Endothelial cell of umbilical vein (primary cell): ENCODE measurements at regions not wholly inside any gene's neighbourhood (a gene's known extent, or its start where the extent isn't known, plus 50 kb on each side); places are given as distances from the start of the nearest gene placed in this dataset.

Experiments used
- BruUV-seq: library from RNA; stranded (reverse); fragments of 400-500 nt; replicated peaks from 2 replicates; lab custom pipeline; 2021; lab: Mats Ljungman, UMichigan
- CTCF ChIA-PET: fragments of 300-600, 350-600 bp; sonication (Branson Sonifier 250); formaldehyde crosslinking; loops from one replicate; lab custom pipeline; 2021; ENCODE audit warnings: antibody characterized with exemption, inconsistent platforms; lab: Charles Lee
- POLR2A ChIA-PET: fragments of 300-600, 350-600 bp; sonication (Branson Sonifier 250); formaldehyde crosslinking; loops from one replicate; lab custom pipeline; 2021; ENCODE audit warnings: antibody characterized with exemption, inconsistent platforms; lab: Charles Lee
- DNase-seq: peaks from one replicate; pipeline ENCODE4 v3.0.0-alpha.2; 2011; ENCODE audit warnings: low read depth, low spot score
- FAIRE-seq: peaks from 2 replicates; lab custom pipeline; 2011; peaks lifted over from hg19 to GRCh38; lab: Jason Lieb, UNC
- H2AFZ ChIP-seq: 2 replicates; pipeline ENCODE4 v1.6.0; 2012; ENCODE audit warnings: low read depth, low read length, control low read depth, inconsistent platforms
- H3K27ac ChIP-seq: 2 replicates; pipeline ENCODE4 v1.5.1; 2011; ENCODE audit warnings: low read depth, mild to moderate bottlenecking, control low read depth, low read length, moderate library complexity; ENCODE audit not compliant: insufficient read depth
- H3K27me3 ChIP-seq, 2 experiments: 2 replicates each; pipeline versions ENCODE4 v1.6.0 to v1.6.1; 2011; ENCODE audit warnings: low read length in 2 of 2, mixed read lengths in 1 of 2; ENCODE audit not compliant: control insufficient read depth in 2 of 2, insufficient read depth in 2 of 2
- H3K36me3 ChIP-seq, 2 experiments: 2 replicates in 1 of 2; 3 replicates in 1 of 2; pipeline ENCODE4 v1.5.1; 2011; ENCODE audit warnings: low read length in 2 of 2, mild to moderate bottlenecking in 1 of 2, moderate library complexity in 1 of 2; ENCODE audit not compliant: control insufficient read depth in 2 of 2, insufficient read depth in 2 of 2; ENCODE audit errors: extremely low read depth in 1 of 2
- H3K4me1 ChIP-seq: 3 replicates; pipeline ENCODE4 v1.5.1; 2011; ENCODE audit warnings: mild to moderate bottlenecking, low read length; ENCODE audit not compliant: control insufficient read depth, insufficient read depth; ENCODE audit errors: extremely low read depth
- H3K4me2 ChIP-seq: 2 replicates; pipeline ENCODE4 v1.6.1; 2011; ENCODE audit warnings: low read length, control low read depth, mixed read lengths; ENCODE audit not compliant: insufficient read depth
- H3K4me3 ChIP-seq, 3 experiments: fragments of 200-600 bp in 1 of 3; sonication (generic), shearing (Covaris generic) in 1 of 3; replicated peaks in 1 of 3; 2 replicates each; pipeline ENCODE4 v1.5.1; 2011 to 2016; ENCODE audit warnings: control low read depth in 3 of 3, low read length in 3 of 3, mild to moderate bottlenecking in 2 of 3, inconsistent platforms in 1 of 3, low read depth in 1 of 3, moderate library complexity in 1 of 3; ENCODE audit not compliant: insufficient read depth in 1 of 3
- H3K79me2 ChIP-seq: 2 replicates; pipeline ENCODE4 v1.6.0; 2012; ENCODE audit warnings: low read length, inconsistent platforms; ENCODE audit not compliant: control insufficient read depth, insufficient read depth
- H3K9ac ChIP-seq: replicated peaks from 2 replicates; pipeline ENCODE3; 2011; ENCODE audit warnings: low read length, control low read depth; ENCODE audit not compliant: insufficient read depth; ENCODE audit errors: extremely low read depth
- H3K9me1 ChIP-seq: replicated peaks from 3 replicates; pipeline ENCODE4 v1.6.0; 2011; ENCODE audit warnings: mild to moderate bottlenecking, low read length; ENCODE audit not compliant: control insufficient read depth, insufficient read depth; ENCODE audit errors: extremely low read depth
- H3K9me3 ChIP-seq: replicated peaks from 2 replicates; pipeline ENCODE4 v1.5.1; 2012; ENCODE audit warnings: low read length, inconsistent platforms; ENCODE audit not compliant: control insufficient read depth, insufficient read depth
- H4K20me1 ChIP-seq: replicated peaks from 2 replicates; pipeline ENCODE3; 2011; ENCODE audit warnings: mild to moderate bottlenecking, low read length; ENCODE audit not compliant: control insufficient read depth, insufficient read depth; ENCODE audit errors: extremely low read depth
- CTCF ChIP-seq, 2 donors: IDR thresholded peaks; 1 replicate in 1 of 2; 2 replicates in 1 of 2; pipeline ENCODE4 v1.5.1; 2011; ENCODE audit warnings: low read length in 2 of 2, mild to moderate bottlenecking in 2 of 2, moderate library complexity in 2 of 2, control low read depth in 1 of 2, inconsistent platforms in 1 of 2, low read depth in 1 of 2; ENCODE audit not compliant: insufficient read depth in 1 of 2; ENCODE audit errors: extremely low read depth in 1 of 2
- EZH2 ChIP-seq: IDR thresholded peaks from 2 replicates; pipeline ENCODE4 v1.6.1; 2012; ENCODE audit warnings: borderline replicate concordance, low read depth, mild to moderate bottlenecking, moderate library complexity, low read length, inconsistent platforms; ENCODE audit not compliant: severe bottlenecking
- FOS ChIP-seq: IDR thresholded peaks from 2 replicates; pipeline ENCODE4 v1.6.1; 2011; ENCODE audit warnings: mild to moderate bottlenecking, low read length, moderate library complexity, borderline replicate concordance; ENCODE audit not compliant: insufficient read depth
- GATA2 ChIP-seq: IDR thresholded peaks from 2 replicates; pipeline ENCODE4 v1.7.0; 2011; ENCODE audit warnings: low read depth, mild to moderate bottlenecking, moderate library complexity, mixed read lengths, low read length; ENCODE audit not compliant: insufficient read length, insufficient read depth
- JUN ChIP-seq: IDR thresholded peaks from 2 replicates; pipeline ENCODE4 v1.6.1; 2011; ENCODE audit warnings: borderline replicate concordance, low read depth; ENCODE audit not compliant: insufficient read length, insufficient read depth
- MAX ChIP-seq: IDR thresholded peaks from 2 replicates; pipeline ENCODE4 v1.6.1; 2011; ENCODE audit not compliant: insufficient read depth, insufficient read length
- MYC ChIP-seq: IDR thresholded peaks from one replicate; pipeline ENCODE4 v1.6.1; 2011; ENCODE audit warnings: mild to moderate bottlenecking, low read depth, low read length
- POLR2A ChIP-seq: IDR thresholded peaks from 2 replicates; pipeline ENCODE4 v1.6.1; 2012; ENCODE audit warnings: low read depth, mild to moderate bottlenecking, control low read depth, low read length
- POLR2AphosphoS5 ChIP-seq: IDR thresholded peaks from 2 replicates; pipeline ENCODE4 v1.6.1; 2012; ENCODE audit warnings: low read depth, mild to moderate bottlenecking, control low read depth, low read length, moderate library complexity; ENCODE audit not compliant: insufficient read depth
- dilution Hi-C: fragments of 300-500 bp; cut with MboI; formaldehyde crosslinking; loops from one replicate; pipeline ENCODE4 v1.15.0; 2019; ENCODE audit warnings: low sequenced_read_pairs; ENCODE audit not compliant: extremely low pct_ligation_motif_present
- intact Hi-C: fragments of 100-400 bp; cut with micrococcal nuclease; formaldehyde crosslinking; loops from one replicate; pipeline ENCODE4 v1.10.0; 2022

- intact Hi-C loops (no loop called here), dilution Hi-C loops (no loop called here)
- DNase-seq (no peak), FAIRE-seq (no peak)
- no peaks in the 10 kb centered on the region for H3K79me2 ChIP-seq
- no peak overlapping the region for H2AFZ ChIP-seq
- H3K27me3 ChIP-seq: no peaks in the 10 kb centered on the region
- H3K27ac ChIP-seq: no peak overlapping the region
- POLR2A ChIA-PET: no interaction called here
- no peaks in the 10 kb centered on the region for H3K9me3 ChIP-seq
- no peak overlapping the region for H3K4me2 ChIP-seq
- H3K4me3 ChIP-seq: no peak overlapping the region
- no peak overlapping the region for H3K9ac ChIP-seq
- TF ChIP-seq CTCF (IDR thresholded peaks at IDR 0.05; ENCODE audit: extremely low read depth in 1 of 2, insufficient read depth in 1 of 2, low read depth in 1 of 2, low read length in 2 of 2) (no peak), POLR2AphosphoS5 (no peak), POLR2A (no peak), MYC (no peak), EZH2 (no peak), JUN (no peak), GATA2 (no peak), MAX (no peak), FOS (no peak)
- no peaks in the 10 kb centered on the region for H3K9me1 ChIP-seq
- BruUV-seq: no TSS peak
- CTCF ChIA-PET: no interaction called here
- H4K20me1 ChIP-seq: no peaks in the 10 kb centered on the region
- H3K4me1 ChIP-seq: peaks cover 29% of the 10 kb centered on the region
- no peaks in the 10 kb centered on the region for H3K36me3 ChIP-seq
These were observed 69.8 kb downstream of the TNFSF18 start for GRCh38 chr1:172980971-172981370.
